Upper lobe of right lung (tissue), 1 donor: ENCODE measurements at regions not wholly inside any gene's neighbourhood (a gene's known extent, or its start where the extent isn't known, plus 50 kb on each side); places are given as distances from the start of the nearest gene placed in this dataset.

Source experiments
- ATAC-seq: fragments of 200-7000 bp; cut with Tn5 transposase; one replicate; pipeline ENCODE4 v1.9.1; 2020; ENCODE audit warnings: mild to moderate bottlenecking, moderate library complexity
- DNase-seq: peaks from one replicate; pipeline ENCODE4 v3.0.0-alpha.2; 2020
- H3K27ac ChIP-seq: fragments of 200-600 bp; one replicate; pipeline ENCODE4 v1.8.0; 2022
- H3K27me3 ChIP-seq: fragments of 200-600 bp; one replicate; pipeline ENCODE4 v1.8.0; 2022; ENCODE audit warnings: mild to moderate bottlenecking
- H3K36me3 ChIP-seq: fragments of 200-600 bp; one replicate; pipeline ENCODE4 v1.8.0; 2022
- H3K4me1 ChIP-seq: fragments of 200-600 bp; one replicate; pipeline ENCODE4 v1.8.0; 2022
- H3K4me3 ChIP-seq: fragments of 200-600 bp; one replicate; pipeline ENCODE4 v1.8.0; 2022; ENCODE audit warnings: mild to moderate bottlenecking
- H3K9me3 ChIP-seq: fragments of 200-600 bp; one replicate; pipeline ENCODE4 v1.8.0; 2022
- CTCF ChIP-seq: fragments of 200-600 bp; IDR thresholded peaks from one replicate; pipeline ENCODE4 v1.8.0; 2022; ENCODE audit warnings: antibody characterized with exemption
- intact Hi-C: fragments of 100-400 bp; cut with DNase I; formaldehyde crosslinking; loops from one replicate; pipeline ENCODE4 v1.11.0; 2022
- donor health status: DM: no; HTN: yes; CAD: no; lungs with severe emphysema.

GRCh38 chr10:31617133-31617532 lies 298.1 kb downstream of the ZEB1 start:
- DNase-seq (no peak), ATAC-seq (no peak)
- Histone ChIP-seq H3K4me3 (no peak overlapping the region), H3K27ac (no peak overlapping the region), H3K9me3 (no peaks in the 10 kb centered on the region), H3K27me3 (no peaks in the 10 kb centered on the region), H3K4me1 (peaks cover 20% of the 10 kb centered on the region), H3K36me3 (no peaks in the 10 kb centered on the region)
- intact Hi-C loops = no loop called here
- TF ChIP-seq CTCF = no peak

- intact Hi-C loops = no loop called here
- H3K4me1 ChIP-seq = peaks cover 19% of the 10 kb centered on the region
- no peak for ATAC-seq
- no peak for TF ChIP-seq CTCF
- H3K27ac ChIP-seq = no peak overlapping the region
- no peak for DNase-seq
- no peaks in the 10 kb centered on the region for H3K27me3 ChIP-seq
- no peaks in the 10 kb centered on the region for H3K9me3 ChIP-seq
- no peaks in the 10 kb centered on the region for H3K36me3 ChIP-seq
- H3K4me3 ChIP-seq = no peak overlapping the region
These were observed 296.1 kb downstream of the ZEB1 start for GRCh38 chr10:31615129-31615528.

- Histone ChIP-seq H3K27ac (no peak overlapping the region), H3K36me3 (no peaks in the 10 kb centered on the region), H3K4me3 (no peak overlapping the region), H3K9me3 (no peaks in the 10 kb centered on the region), H3K4me1 (peaks cover 14% of the 10 kb centered on the region), H3K27me3 (no peaks in the 10 kb centered on the region)
- DNase-seq (no peak), ATAC-seq (no peak)
- intact Hi-C loops = no loop called here
- no peak for TF ChIP-seq CTCF
These were observed 295.6 kb downstream of the ZEB1 start for GRCh38 chr10:31614611-31615010.

GRCh38 chr10:31612082-31612481 lies 293.1 kb downstream of the ZEB1 start:
- no peak overlapping the region for H3K27ac ChIP-seq
- DNase-seq = no peak
- H3K27me3 ChIP-seq = no peaks in the 10 kb centered on the region
- no peak for ATAC-seq
- intact Hi-C loops = no loop called here
- no peaks in the 10 kb centered on the region for H3K9me3 ChIP-seq
- no peaks in the 10 kb centered on the region for H3K4me1 ChIP-seq
- TF ChIP-seq CTCF = no peak
- H3K4me3 ChIP-seq = no peak overlapping the region
- no peaks in the 10 kb centered on the region for H3K36me3 ChIP-seq

GRCh38 chr10:31611161-31611560 lies 292.1 kb downstream of the ZEB1 start:
- no peak for DNase-seq
- Histone ChIP-seq H3K27ac (no peak overlapping the region), H3K4me1 (no peaks in the 10 kb centered on the region), H3K9me3 (no peaks in the 10 kb centered on the region), H3K27me3 (no peaks in the 10 kb centered on the region), H3K4me3 (no peak overlapping the region), H3K36me3 (no peaks in the 10 kb centered on the region)
- no peak for TF ChIP-seq CTCF
- intact Hi-C loops = no loop called here
- ATAC-seq = no peak

- H3K36me3 ChIP-seq = no peaks in the 10 kb centered on the region
- ATAC-seq (no peak), DNase-seq (no peak)
- no peak overlapping the region for H3K27ac ChIP-seq
- TF ChIP-seq CTCF = no peak
- H3K9me3 ChIP-seq = no peaks in the 10 kb centered on the region
- H3K4me3 ChIP-seq = no peak overlapping the region
- peaks cover 10% of the 10 kb centered on the region for H3K4me1 ChIP-seq
- intact Hi-C loops = no loop called here
- no peaks in the 10 kb centered on the region for H3K27me3 ChIP-seq
These were observed 288.5 kb downstream of the ZEB1 start for GRCh38 chr10:31607481-31607880.
